Sigmoid colon (tissue), 6 donors: ENCODE measurements at regions not wholly inside any gene's neighbourhood (a gene's known extent, or its start where the extent isn't known, plus 50 kb on each side); places are given as distances from the start of the nearest gene placed in this dataset.

Experiments
- DNase-seq: peaks from one replicate; pipeline ENCODE4 v3.0.0-alpha.2; 2019
- H3K27ac ChIP-seq, 4 donors: fragments of 200-600 bp; sonication (generic); one replicate each; pipeline ENCODE4 v1.5.1; 2016 to 2019; ENCODE audit warnings: mild to moderate bottlenecking in 1 of 4
- H3K27me3 ChIP-seq, 3 donors: fragments of 200-600 bp; sonication (generic); one replicate each; pipeline ENCODE4 v1.5.1; 2019; ENCODE audit warnings: mild to moderate bottlenecking in 1 of 3
- H3K36me3 ChIP-seq, 4 donors: fragments of 200-600 bp; sonication (generic); one replicate each; pipeline ENCODE4 v1.5.1; 2016 to 2019
- H3K4me1 ChIP-seq, 4 donors: fragments of 200-600 bp; sonication (generic); one replicate each; pipeline ENCODE4 v1.5.1; 2017 to 2019
- H3K4me3 ChIP-seq, 4 donors: fragments of 200-600 bp; sonication (generic); one replicate each; pipeline ENCODE4 v1.5.1; 2017 to 2019; ENCODE audit warnings: mild to moderate bottlenecking in 2 of 4, moderate library complexity in 1 of 4
- H3K9me3 ChIP-seq, 4 donors: fragments of 200-600 bp in 3 of 4; sonication (generic) in 3 of 4; one replicate each; pipeline versions ENCODE4 v1.5.1 to v1.6.1; 2013 to 2019
- EP300 ChIP-seq, 4 donors: sonication (generic); formaldehyde crosslinking; IDR thresholded peaks; one replicate each; pipeline ENCODE4 v1.6.1; 2017; ENCODE audit warnings: antibody characterized with exemption in 4 of 4
- POLR2A ChIP-seq, 2 donors: fragments of 450-650 bp; IDR thresholded peaks; one replicate each; pipeline ENCODE4 v1.6.1; 2016; ENCODE audit warnings: antibody characterized with exemption in 2 of 2, mild to moderate bottlenecking in 2 of 2, moderate library complexity in 2 of 2
- POLR2AphosphoS5 ChIP-seq, 4 donors: sonication (generic); formaldehyde crosslinking; IDR thresholded peaks; one replicate each; pipeline ENCODE4 v1.6.1; 2017; ENCODE audit warnings: antibody characterized with exemption in 4 of 4
- WGBS, 2 donors: extraction: QIAGEN DNeasy Blood & Tissue Kit; methylation state at CpG; one replicate each; pipeline ENCODE4 v1.1.7; 2013; 5-methylcytosine and 5-hydroxymethylcytosine counted together
- intact Hi-C: fragments of 100-400 bp; cut with DNase I; formaldehyde crosslinking; loops from one replicate; pipeline ENCODE4 v1.15.1; 2023
- TF ChIP-seq, protein P1 (sequence below), 4 experiments: fragments of 450-650 bp in 3 of 4; fragments of 200-600 bp in 1 of 4; IDR thresholded peaks; one replicate each; pipeline ENCODE4 v1.5.1; 2016 to 2019; ENCODE audit warnings: antibody characterized with exemption in 4 of 4, mild to moderate bottlenecking in 3 of 4, moderate library complexity in 2 of 4
- donor health status: healthy with polysubstance abuse.
- donor health status: healthy.

DNA sequence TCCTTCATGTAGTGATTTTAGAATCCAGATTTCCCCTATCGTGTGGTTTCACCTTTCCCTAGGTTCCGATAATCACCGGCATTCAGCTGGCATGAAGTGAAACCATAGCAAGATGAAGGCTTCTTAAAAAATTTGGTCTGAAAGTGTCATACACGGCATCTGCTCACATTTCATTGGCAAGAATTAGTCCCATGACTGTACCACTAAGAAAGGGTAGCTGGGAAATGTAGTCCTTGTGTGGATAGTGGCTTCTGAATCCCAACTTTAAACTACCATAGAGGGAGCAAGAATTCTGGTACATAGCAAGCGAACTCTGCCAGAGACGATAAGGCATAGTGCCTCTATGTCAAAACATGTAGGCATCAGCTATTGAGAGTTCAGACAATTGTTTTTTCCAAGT lies 360.1 kb upstream of the TBX3 start:
- 88 to 90% methylated on average over 6 of the region's 6 CpGs for WGBS, 2 donors
- intact Hi-C loops, result no loop called here
- TF ChIP-seq POLR2AphosphoS5 (IDR thresholded peaks at IDR 0.05), result no peak
- no peak overlapping the region for H3K27ac ChIP-seq
- no peaks in the 10 kb centered on the region for H3K9me3 ChIP-seq
- no peaks in the 10 kb centered on the region for H3K4me1 ChIP-seq
- H3K27me3 ChIP-seq, result no peaks in the 10 kb centered on the region
- H3K36me3 ChIP-seq, result no peaks in the 10 kb centered on the region
- DNase-seq, result no peak
- no peak overlapping the region for H3K4me3 ChIP-seq

GRCh38 chr12:115043079-115043478 lies 359.1 kb upstream of the TBX3 start:
- H3K4me3 ChIP-seq, result no peak overlapping the region
- no peaks in the 10 kb centered on the region for H3K27me3 ChIP-seq
- no peak overlapping the region for H3K27ac ChIP-seq
- H3K36me3 ChIP-seq, result no peaks in the 10 kb centered on the region
- H3K4me1 ChIP-seq, result no peaks in the 10 kb centered on the region
- TF ChIP-seq, protein P1, sequence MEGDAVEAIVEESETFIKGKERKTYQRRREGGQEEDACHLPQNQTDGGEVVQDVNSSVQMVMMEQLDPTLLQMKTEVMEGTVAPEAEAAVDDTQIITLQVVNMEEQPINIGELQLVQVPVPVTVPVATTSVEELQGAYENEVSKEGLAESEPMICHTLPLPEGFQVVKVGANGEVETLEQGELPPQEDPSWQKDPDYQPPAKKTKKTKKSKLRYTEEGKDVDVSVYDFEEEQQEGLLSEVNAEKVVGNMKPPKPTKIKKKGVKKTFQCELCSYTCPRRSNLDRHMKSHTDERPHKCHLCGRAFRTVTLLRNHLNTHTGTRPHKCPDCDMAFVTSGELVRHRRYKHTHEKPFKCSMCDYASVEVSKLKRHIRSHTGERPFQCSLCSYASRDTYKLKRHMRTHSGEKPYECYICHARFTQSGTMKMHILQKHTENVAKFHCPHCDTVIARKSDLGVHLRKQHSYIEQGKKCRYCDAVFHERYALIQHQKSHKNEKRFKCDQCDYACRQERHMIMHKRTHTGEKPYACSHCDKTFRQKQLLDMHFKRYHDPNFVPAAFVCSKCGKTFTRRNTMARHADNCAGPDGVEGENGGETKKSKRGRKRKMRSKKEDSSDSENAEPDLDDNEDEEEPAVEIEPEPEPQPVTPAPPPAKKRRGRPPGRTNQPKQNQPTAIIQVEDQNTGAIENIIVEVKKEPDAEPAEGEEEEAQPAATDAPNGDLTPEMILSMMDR (IDR thresholded peaks at IDR 0.05), result no peak
- TF ChIP-seq EP300 (IDR thresholded peaks at IDR 0.05), result no peak
- TF ChIP-seq POLR2AphosphoS5 (IDR thresholded peaks at IDR 0.05), result no peak
- TF ChIP-seq POLR2A (IDR thresholded peaks at IDR 0.05), result no peak
- no peak for DNase-seq
- no peaks in the 10 kb centered on the region for H3K9me3 ChIP-seq
- WGBS, 2 donors, result 91 to 92% methylated on average over 4 of the region's 4 CpGs
- intact Hi-C loops, result no loop called here

- intact Hi-C loops, result no loop called here
- Histone ChIP-seq H3K36me3 (no peaks in the 10 kb centered on the region), H3K4me1 (no peaks in the 10 kb centered on the region), H3K4me3 (no peak overlapping the region), H3K9me3 (no peaks in the 10 kb centered on the region), H3K27ac (no peak overlapping the region), H3K27me3 (no peaks in the 10 kb centered on the region)
- TF ChIP-seq POLR2A (IDR thresholded peaks at IDR 0.05) (no peak), POLR2AphosphoS5 (IDR thresholded peaks at IDR 0.05) (no peak), EP300 (IDR thresholded peaks at IDR 0.05) (no peak)
- TF ChIP-seq, protein P1 (IDR thresholded peaks at IDR 0.05), result no peak
- no peak for DNase-seq
Observed at GRCh38 chr12:115042341-115042740, 358.4 kb upstream of the TBX3 start.

- H3K4me1 ChIP-seq, result no peaks in the 10 kb centered on the region
- H3K27me3 ChIP-seq, result no peaks in the 10 kb centered on the region
- H3K27ac ChIP-seq, result no peak overlapping the region
- H3K9me3 ChIP-seq, result no peaks in the 10 kb centered on the region
- intact Hi-C loops, result no loop called here
- DNase-seq, result no peak
- peak in 2 of 4 donors; percentile 52 to 61 for TF ChIP-seq POLR2AphosphoS5 (IDR thresholded peaks at IDR 0.05)
- TF ChIP-seq EP300 (IDR thresholded peaks at IDR 0.05), result no peak
- H3K4me3 ChIP-seq, result no peak overlapping the region
- no peaks in the 10 kb centered on the region for H3K36me3 ChIP-seq
- 78 to 79% methylated on average over 2 of the region's 2 CpGs for WGBS, 2 donors
Observed at GRCh38 chr12:115037830-115038229, 353.9 kb upstream of the TBX3 start.

DNA sequence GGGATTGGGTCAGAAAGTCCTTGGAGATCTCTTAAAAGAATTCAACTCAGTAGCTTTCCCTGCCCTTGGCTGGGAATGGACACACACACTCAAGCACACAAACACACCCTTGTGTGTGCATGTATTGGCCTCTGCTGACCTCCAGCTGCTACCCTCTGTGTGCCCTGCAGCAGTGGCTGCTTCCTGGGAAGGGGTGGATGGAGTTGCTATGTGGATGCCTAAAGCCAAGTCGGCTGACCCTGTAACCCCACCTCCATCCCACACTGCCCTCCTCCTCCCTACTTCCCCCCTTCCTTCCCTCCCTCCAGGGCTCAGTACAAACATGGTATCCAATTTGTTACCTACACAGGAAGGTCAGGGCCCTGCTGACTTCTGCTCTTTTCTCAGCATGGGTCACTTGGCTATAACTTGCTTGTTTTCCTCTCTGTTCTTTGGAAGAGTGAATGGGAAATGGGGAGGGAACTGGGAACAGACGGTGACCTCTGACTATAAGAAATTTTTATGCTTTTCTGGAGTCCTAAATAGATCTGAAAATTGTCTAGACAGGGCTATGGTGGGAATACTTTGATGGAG lies 351.6 kb upstream of the TBX3 start:
- WGBS, 2 donors, result 47 to 75% methylated on average over 2 of the region's 2 CpGs
- Histone ChIP-seq H3K9me3 (no peaks in the 10 kb centered on the region), H3K36me3 (no peaks in the 10 kb centered on the region), H3K4me1 (no peaks in the 10 kb centered on the region), H3K27me3 (no peaks in the 10 kb centered on the region), H3K27ac (no peak overlapping the region), H3K4me3 (no peak overlapping the region)
- no peak for DNase-seq
- TF ChIP-seq POLR2AphosphoS5 (IDR thresholded peaks at IDR 0.05), result no peak
- intact Hi-C loops, result no loop called here

DNA sequence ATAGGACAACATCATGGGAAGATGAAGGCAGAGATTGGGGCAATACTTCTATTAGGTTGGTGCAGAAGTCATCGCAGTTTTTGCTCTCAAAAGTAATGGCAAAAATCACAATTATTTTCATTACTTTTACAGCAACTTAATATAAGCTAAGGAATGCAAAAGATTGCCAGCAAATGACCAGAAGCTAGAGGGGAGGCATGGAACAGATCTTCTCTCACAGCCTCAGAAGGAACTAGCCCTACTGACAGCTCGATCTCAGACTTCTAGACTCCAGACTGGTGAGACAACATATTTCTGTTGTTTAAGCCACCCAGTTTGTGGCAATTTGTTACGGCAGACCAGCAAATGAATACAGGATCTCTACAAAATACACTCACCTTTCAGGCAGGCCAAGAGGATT lies 348.5 kb upstream of the TBX3 start:
- intact Hi-C loops, result no loop called here
- no peak for TF ChIP-seq POLR2A (IDR thresholded peaks at IDR 0.05)
- TF ChIP-seq, protein P1 (IDR thresholded peaks at IDR 0.05), result no peak
- TF ChIP-seq EP300 (IDR thresholded peaks at IDR 0.05), result no peak
- TF ChIP-seq POLR2AphosphoS5 (IDR thresholded peaks at IDR 0.05), result no peak
- DNase-seq, result no peak

More for the DNA sequence above, 348.5 kb upstream of the TBX3 start:
- WGBS, 2 donors, result 87 to 91% methylated on average over 3 of the region's 3 CpGs
- Histone ChIP-seq H3K9me3 (no peaks in the 10 kb centered on the region), H3K36me3 (no peaks in the 10 kb centered on the region), H3K4me1 (no peaks in the 10 kb centered on the region), H3K27me3 (no peaks in the 10 kb centered on the region), H3K4me3 (no peak overlapping the region), H3K27ac (no peak overlapping the region)
